SK-N-MC (cell line): ENCODE measurements at regions not wholly inside any gene's neighbourhood (a gene's known extent, or its start where the extent isn't known, plus 50 kb on each side); places are given as distances from the start of the nearest gene placed in this dataset.

Experiments used
- EZH2 ChIP-seq: fragments of 200-600 bp; sonication (generic); IDR thresholded peaks from one replicate; pipeline ENCODE4 v1.6.1; 2017; ENCODE audit warnings: antibody characterized with exemption
- FOXP2 ChIP-seq: optimal IDR thresholded peaks from 2 replicates; pipeline ENCODE3; 2011; ENCODE audit warnings: mild to moderate bottlenecking, moderate library complexity; ENCODE audit not compliant: insufficient read depth; ENCODE audit errors: extremely low read length, control extremely low read depth

DNA sequence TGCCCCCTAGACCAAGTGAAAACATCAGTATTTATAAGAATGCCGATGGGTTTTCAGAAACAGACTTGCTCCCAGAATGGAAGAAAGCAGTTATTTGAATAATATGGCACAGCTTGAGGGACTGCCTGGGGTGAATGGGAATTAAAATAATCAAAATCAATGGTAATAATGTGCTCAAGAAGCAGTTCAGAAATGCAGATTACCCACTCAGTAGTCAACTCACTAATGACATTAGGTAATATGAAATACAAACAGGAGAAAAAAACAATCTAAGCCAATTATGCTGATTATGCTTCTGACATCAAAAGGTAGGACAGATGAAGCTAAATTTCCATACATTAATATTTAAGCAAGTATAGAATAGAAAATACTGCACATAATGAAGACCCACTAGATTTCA is 179.3 kb downstream of the ENC1 start:
- TF ChIP-seq EZH2 (no peak), FOXP2 (no peak)
